ENCODE measurements at regions not wholly inside any gene's neighbourhood (a gene's known extent, or its start where the extent isn't known, plus 50 kb on each side); places are given as distances from the start of the nearest gene placed in this dataset.

GRCh38 chr12:107490010-107490409, 195.6 kb upstream of the PWP1 start:
- Histone ChIP-seq H4K8ac (replicated peaks; ENCODE audit: insufficient read length, low read depth, low read length) (no peak overlapping the region), H3K4me1 (ENCODE audit: insufficient read depth, low read length) (no peaks in the 10 kb centered on the region), H2BK5ac (ENCODE audit: insufficient read length, low read length) (no peak overlapping the region), H3K4ac (ENCODE audit: low read depth, low read length) (no peak overlapping the region), H3K79me2 (ENCODE audit: insufficient read depth, low read length) (no peaks in the 10 kb centered on the region), H3K18ac (ENCODE audit: insufficient read length, low read depth, low read length) (no peak overlapping the region), H3K79me1 (ENCODE audit: insufficient read depth, low read depth, low read length, poor library complexity, severe bottlenecking) (no peaks in the 10 kb centered on the region), H2BK12ac (ENCODE audit: insufficient read length, low read depth, low read length) (no peak overlapping the region), H3K27ac (ENCODE audit: insufficient read length, low read depth, low read length) (no peak overlapping the region), H3T11ph (ENCODE audit: low read length) (no peak overlapping the region), H2AK5ac (ENCODE audit: insufficient read length, low read length) (no peak overlapping the region), H4K20me1 (ENCODE audit: control insufficient read depth, insufficient read depth, insufficient read length) (no peaks in the 10 kb centered on the region), H3K23me2 (ENCODE audit: insufficient read length, low read depth, low read length, poor library complexity, severe bottlenecking) (no peaks in the 10 kb centered on the region), H4K91ac (ENCODE audit: insufficient read length, low read depth, low read length) (no peak overlapping the region), H3K14ac (ENCODE audit: insufficient read depth, low read length) (no peak overlapping the region), H2BK20ac (ENCODE audit: low read depth, low read length, poor library complexity, severe bottlenecking) (no peak overlapping the region), H2BK120ac (ENCODE audit: low read depth, low read length, poor library complexity, severe bottlenecking) (no peak overlapping the region), H2AFZ (ENCODE audit: low read length) (no peak overlapping the region), H3K27me3 (ENCODE audit: insufficient read depth, low read length) (no peaks in the 10 kb centered on the region), H3K23ac (ENCODE audit: insufficient read length, low read depth, low read length) (no peak overlapping the region), H3K4me2 (ENCODE audit: insufficient read depth, insufficient read length, low read length) (no peak overlapping the region), H3K9me3 (ENCODE audit: control insufficient read depth, low read depth, low read length) (no peaks in the 10 kb centered on the region), H4K5ac (ENCODE audit: insufficient read length, low read depth, low read length) (no peak overlapping the region), H3K9ac (ENCODE audit: extremely low read depth, insufficient read length, low read length) (no peak overlapping the region), H3K56ac (ENCODE audit: insufficient read length, low read depth, low read length) (no peak overlapping the region), H2BK15ac (ENCODE audit: low read depth, low read length) (no peak overlapping the region)
- Mint-ChIP-seq H3K27me3 (ENCODE audit: low read depth) (peaks cover 5% of the 10 kb centered on the region), H3K9me3 (no peaks in the 10 kb centered on the region), H3K4me3 (no peak overlapping the region), H3K4me1 (peaks cover 0 to 11% of the 10 kb centered on the region in 2 experiments; a peak in 1 of 4 replicates), H3K36me3 (ENCODE audit: insufficient read depth in 1 of 3, low read depth in 3 of 3) (no peaks in the 10 kb centered on the region), H3K27ac (no peak overlapping the region)
- WGBS (ENCODE audit: extremely low coverage, insufficient read length, low lambda C conversion rate): no CpG with 5 or more reads among the region's 3 CpGs
- DNase-seq: no peak
- TF ChIP-seq, protein P1, sequence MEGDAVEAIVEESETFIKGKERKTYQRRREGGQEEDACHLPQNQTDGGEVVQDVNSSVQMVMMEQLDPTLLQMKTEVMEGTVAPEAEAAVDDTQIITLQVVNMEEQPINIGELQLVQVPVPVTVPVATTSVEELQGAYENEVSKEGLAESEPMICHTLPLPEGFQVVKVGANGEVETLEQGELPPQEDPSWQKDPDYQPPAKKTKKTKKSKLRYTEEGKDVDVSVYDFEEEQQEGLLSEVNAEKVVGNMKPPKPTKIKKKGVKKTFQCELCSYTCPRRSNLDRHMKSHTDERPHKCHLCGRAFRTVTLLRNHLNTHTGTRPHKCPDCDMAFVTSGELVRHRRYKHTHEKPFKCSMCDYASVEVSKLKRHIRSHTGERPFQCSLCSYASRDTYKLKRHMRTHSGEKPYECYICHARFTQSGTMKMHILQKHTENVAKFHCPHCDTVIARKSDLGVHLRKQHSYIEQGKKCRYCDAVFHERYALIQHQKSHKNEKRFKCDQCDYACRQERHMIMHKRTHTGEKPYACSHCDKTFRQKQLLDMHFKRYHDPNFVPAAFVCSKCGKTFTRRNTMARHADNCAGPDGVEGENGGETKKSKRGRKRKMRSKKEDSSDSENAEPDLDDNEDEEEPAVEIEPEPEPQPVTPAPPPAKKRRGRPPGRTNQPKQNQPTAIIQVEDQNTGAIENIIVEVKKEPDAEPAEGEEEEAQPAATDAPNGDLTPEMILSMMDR (conservative IDR thresholded peaks at IDR 0.05): no peak

Data from H9 (cell line).